Stomach (tissue), 4 donors: ENCODE measurements at regions not wholly inside any gene's neighbourhood (a gene's known extent, or its start where the extent isn't known, plus 50 kb on each side); places are given as distances from the start of the nearest gene placed in this dataset.

Experiments
- POLR2AphosphoS5 ChIP-seq, 3 donors: sonication (generic); formaldehyde crosslinking; IDR thresholded peaks; one replicate each; pipeline ENCODE4 v1.6.1; 2016; ENCODE audit warnings: antibody characterized with exemption in 3 of 3
- TF ChIP-seq, protein P1 (sequence below), 7 experiments: fragments of 450-650 bp in 4 of 7; fragments of 200-600 bp in 3 of 7; sonication (generic) in 3 of 7; IDR thresholded peaks; one replicate each; pipeline ENCODE4 v1.5.1; 2016 to 2019; ENCODE audit warnings: antibody characterized with exemption in 7 of 7, control low read depth in 2 of 7, mild to moderate bottlenecking in 1 of 7

- TF ChIP-seq POLR2AphosphoS5 (IDR thresholded peaks at IDR 0.05) = no peak
- TF ChIP-seq, protein P1, sequence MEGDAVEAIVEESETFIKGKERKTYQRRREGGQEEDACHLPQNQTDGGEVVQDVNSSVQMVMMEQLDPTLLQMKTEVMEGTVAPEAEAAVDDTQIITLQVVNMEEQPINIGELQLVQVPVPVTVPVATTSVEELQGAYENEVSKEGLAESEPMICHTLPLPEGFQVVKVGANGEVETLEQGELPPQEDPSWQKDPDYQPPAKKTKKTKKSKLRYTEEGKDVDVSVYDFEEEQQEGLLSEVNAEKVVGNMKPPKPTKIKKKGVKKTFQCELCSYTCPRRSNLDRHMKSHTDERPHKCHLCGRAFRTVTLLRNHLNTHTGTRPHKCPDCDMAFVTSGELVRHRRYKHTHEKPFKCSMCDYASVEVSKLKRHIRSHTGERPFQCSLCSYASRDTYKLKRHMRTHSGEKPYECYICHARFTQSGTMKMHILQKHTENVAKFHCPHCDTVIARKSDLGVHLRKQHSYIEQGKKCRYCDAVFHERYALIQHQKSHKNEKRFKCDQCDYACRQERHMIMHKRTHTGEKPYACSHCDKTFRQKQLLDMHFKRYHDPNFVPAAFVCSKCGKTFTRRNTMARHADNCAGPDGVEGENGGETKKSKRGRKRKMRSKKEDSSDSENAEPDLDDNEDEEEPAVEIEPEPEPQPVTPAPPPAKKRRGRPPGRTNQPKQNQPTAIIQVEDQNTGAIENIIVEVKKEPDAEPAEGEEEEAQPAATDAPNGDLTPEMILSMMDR (IDR thresholded peaks at IDR 0.05) = no peak
Observed at GRCh38 chr11:19347911-19348310, 107.2 kb upstream of the E2F8 start.
